Lower leg skin (tissue), 4 donors: ENCODE measurements at regions not wholly inside any gene's neighbourhood (a gene's known extent, or its start where the extent isn't known, plus 50 kb on each side); places are given as distances from the start of the nearest gene placed in this dataset.

Experiments
- DNase-seq, 2 donors: peaks; one replicate each; pipeline ENCODE4 v3.0.0-alpha.2; 2019; ENCODE audit warnings: low spot score in 2 of 2
- H3K4me3 ChIP-seq: fragments of 200-600 bp; sonication (generic); 2 replicates; pipeline ENCODE4 v1.5.1; 2017; ENCODE audit warnings: mild to moderate bottlenecking, low read depth; ENCODE audit not compliant: poor library complexity, severe bottlenecking
- CTCF ChIP-seq, 3 donors: fragments of 450-650 bp; IDR thresholded peaks; one replicate each; pipeline ENCODE4 v1.5.1; 2016; ENCODE audit warnings: antibody characterized with exemption in 3 of 3, mild to moderate bottlenecking in 3 of 3, moderate library complexity in 2 of 3
- POLR2A ChIP-seq, 2 donors: fragments of 450-650 bp; IDR thresholded peaks; one replicate each; pipeline ENCODE4 v1.6.1; 2016 to 2017; ENCODE audit warnings: antibody characterized with exemption in 2 of 2, mild to moderate bottlenecking in 1 of 2, moderate library complexity in 1 of 2
- WGBS, 2 donors: methylation state at CpG; one replicate each; pipeline ENCODE4 v1.1.5; 2018; 5-methylcytosine and 5-hydroxymethylcytosine counted together
- intact Hi-C: fragments of 100-400 bp; cut with DNase I; formaldehyde crosslinking; loops from one replicate; pipeline ENCODE4 v1.15.0; 2023; ENCODE audit warnings: low total_unique reads

GRCh38 chr15:53414167-53414566 is 345.3 kb downstream of the WDR72 start:
- H3K4me3 ChIP-seq, result no peak overlapping the region
- 83 to 85% methylated on average over 3 of the region's 3 CpGs for WGBS, 2 donors
- no peak for DNase-seq
- TF ChIP-seq CTCF (IDR thresholded peaks at IDR 0.05) (no peak), POLR2A (IDR thresholded peaks at IDR 0.05) (no peak)
- intact Hi-C loops, result no loop called here

DNA sequence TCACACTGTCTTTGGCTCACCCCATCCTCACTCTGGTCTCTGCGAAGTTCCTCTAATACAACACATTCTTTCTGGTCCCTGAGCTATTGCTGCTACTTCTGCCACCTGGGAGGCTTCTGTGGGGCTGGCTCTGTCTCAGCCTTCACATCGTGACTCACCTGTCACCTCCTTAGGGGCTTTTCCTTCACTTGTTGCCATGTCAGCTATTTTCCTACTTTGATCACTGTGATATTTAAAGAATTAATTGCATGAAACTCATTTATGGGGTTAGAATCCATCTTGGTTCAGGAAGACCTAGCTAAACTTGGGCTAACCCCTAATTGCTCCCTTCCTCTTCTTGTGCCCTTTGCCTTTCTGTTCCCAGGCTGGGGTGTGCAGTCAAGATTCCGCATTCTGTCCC is 346.9 kb downstream of the WDR72 start:
- TF ChIP-seq POLR2A (IDR thresholded peaks at IDR 0.05), result no peak
- H3K4me3 ChIP-seq, result no peak overlapping the region
- DNase-seq, result no peak
- WGBS, 2 donors, result 77 to 79% methylated on average over 3 of the region's 3 CpGs
- intact Hi-C loops, result no loop called here

DNA sequence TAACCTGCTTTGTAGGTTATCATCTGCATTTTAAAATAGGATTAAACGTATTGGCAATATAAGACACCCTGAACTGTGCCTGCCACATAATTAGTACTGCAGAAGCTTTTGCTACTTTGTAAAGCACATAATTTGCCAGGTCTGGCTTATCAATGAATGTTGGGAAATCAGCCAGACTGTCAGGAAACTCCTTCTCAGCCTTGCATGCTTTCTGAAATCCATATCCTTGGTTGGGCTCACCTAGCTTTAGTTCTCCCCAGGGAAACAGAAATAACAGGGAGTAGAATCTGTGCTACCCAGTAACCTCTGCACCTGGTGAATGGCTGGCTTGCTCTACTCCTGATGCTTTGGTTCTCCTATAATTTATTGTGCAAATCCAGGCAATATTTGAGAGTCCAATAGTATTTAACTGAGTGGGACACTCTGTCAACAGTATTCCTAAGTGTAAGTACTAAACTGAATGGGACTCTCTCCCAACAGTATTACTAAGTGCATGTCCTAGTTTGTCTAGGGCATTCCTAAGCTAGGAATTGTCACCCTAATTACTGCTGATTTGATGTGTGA is 354.5 kb downstream of the WDR72 start:
- intact Hi-C loops, result loop anchor here (5.0 kb wide), 1 partner anchor 1127 kb away; no protein-coding TSS in a partner anchor
- DNase-seq, result no peak
- 48 to 83% methylated on average over 1 of the region's 1 CpG for WGBS, 2 donors
- no peak overlapping the region for H3K4me3 ChIP-seq
- TF ChIP-seq POLR2A (IDR thresholded peaks at IDR 0.05) (no peak), CTCF (IDR thresholded peaks at IDR 0.05) (no peak)

DNA sequence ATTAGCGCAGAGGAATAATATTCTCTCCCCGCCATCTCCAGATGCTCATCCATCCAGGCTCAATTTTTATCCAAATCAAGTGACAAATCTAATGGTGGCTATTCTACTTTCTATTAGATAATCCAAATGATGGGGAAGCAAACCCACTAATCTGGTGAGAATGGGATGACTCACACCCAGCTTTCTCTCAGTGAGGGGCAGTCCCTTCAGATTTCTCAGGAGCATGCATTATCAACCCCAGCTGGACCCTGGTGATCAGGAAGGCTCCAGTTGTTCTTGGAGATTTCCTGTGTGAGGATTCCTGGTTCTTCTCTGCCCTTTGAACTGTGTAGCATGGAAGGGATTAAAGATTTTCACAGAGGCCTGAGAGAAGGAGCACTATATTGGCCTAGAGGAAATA is 358.0 kb downstream of the WDR72 start:
- intact Hi-C loops, result no loop called here
- no peak for DNase-seq
- 94 to 98% methylated on average over 2 of the region's 2 CpGs for WGBS, 2 donors
- H3K4me3 ChIP-seq, result no peak overlapping the region
- TF ChIP-seq CTCF (IDR thresholded peaks at IDR 0.05), result no peak
- no peak for TF ChIP-seq POLR2A (IDR thresholded peaks at IDR 0.05)

- no peak overlapping the region for H3K4me3 ChIP-seq
- DNase-seq, result no peak
- TF ChIP-seq POLR2A (IDR thresholded peaks at IDR 0.05) (no peak), CTCF (IDR thresholded peaks at IDR 0.05) (no peak)
- 78 to 89% methylated on average over 5 of the region's 5 CpGs for WGBS, 2 donors
- intact Hi-C loops, result no loop called here
Measured at GRCh38 chr15:53400986-53401385, 358.5 kb downstream of the WDR72 start.

- DNase-seq, result no peak
- no peak overlapping the region for H3K4me3 ChIP-seq
- TF ChIP-seq CTCF (IDR thresholded peaks at IDR 0.05), result no peak
- TF ChIP-seq POLR2A (IDR thresholded peaks at IDR 0.05), result no peak
- intact Hi-C loops, result no loop called here
- 72 to 75% methylated on average over 3 of the region's 3 CpGs for WGBS, 2 donors
Measured at GRCh38 chr15:53397041-53397616, 362.3 kb downstream of the WDR72 start.
